ENCODE measurements at regions not wholly inside any gene's neighbourhood (a gene's known extent, or its start where the extent isn't known, plus 50 kb on each side); places are given as distances from the start of the nearest gene placed in this dataset.
A peak's percentile ranks its signal among the peaks of the same experiment; 100 is the strongest.

DNA sequence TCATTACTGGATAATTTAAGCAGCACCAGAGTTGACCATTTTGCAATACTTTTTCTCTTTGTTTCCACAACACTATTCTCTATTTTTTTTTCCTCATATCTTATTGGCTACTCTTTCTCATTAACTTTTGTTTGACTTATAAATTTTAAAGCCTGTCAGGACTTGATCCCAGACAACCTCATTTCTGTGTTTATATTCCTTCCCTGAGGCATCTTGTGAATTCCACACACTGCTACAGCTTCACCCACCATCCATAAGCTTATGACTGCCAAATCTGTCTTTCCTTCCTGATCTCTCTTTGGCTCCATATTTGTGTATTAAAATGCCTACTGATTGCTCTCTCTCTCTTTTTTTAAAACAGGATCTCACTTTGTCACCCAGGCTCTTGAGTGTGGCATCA, 124.6 kb upstream of the MBL2 start:
- intact Hi-C loops (cut with DNase I), result no loop called here
- ATAC-seq (no peak), DNase-seq (ENCODE audit: low spot score) (no peak)

- intact Hi-C loops (cut with DNase I), result no loop called here
- ATAC-seq, result no peak
- no peak for DNase-seq (ENCODE audit: low spot score)
Measured at GRCh38 chr10:52895059-52895458, 122.5 kb upstream of the MBL2 start.

DNA sequence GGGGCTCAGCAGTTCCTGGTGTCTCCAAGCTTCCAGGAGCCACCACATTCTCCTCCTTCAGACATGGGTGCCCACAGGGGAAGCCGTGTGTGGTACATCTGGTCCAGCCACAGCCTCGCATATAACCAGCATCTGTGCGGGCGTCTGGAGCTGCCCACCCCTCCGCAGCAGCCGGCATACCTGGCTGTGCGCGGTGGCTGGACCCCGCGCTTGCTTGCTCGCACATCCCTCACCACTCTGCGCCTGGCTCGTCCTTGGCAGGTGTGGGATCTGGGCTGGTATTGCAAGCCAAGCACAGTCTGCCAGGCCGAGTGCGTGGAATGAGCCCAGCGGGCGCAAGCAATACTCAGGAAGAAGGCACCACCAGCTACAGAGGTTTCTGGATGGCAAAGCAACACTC, 117.7 kb upstream of the MBL2 start:
- ATAC-seq, result no peak
- DNase-seq (ENCODE audit: low spot score), result no peak
- intact Hi-C loops (cut with DNase I), result loop anchor here (5.0 kb wide), 1 partner anchor 57 kb away; no protein-coding TSS in a partner anchor

GRCh38 chr10:52889611-52890010, 117.0 kb upstream of the MBL2 start:
- intact Hi-C loops (cut with DNase I), result loop anchor here (5.0 kb wide), 2 partner anchors 58 to 1052 kb away; no protein-coding TSS in a partner anchor
- DNase-seq (ENCODE audit: low spot score) (no peak), ATAC-seq (no peak)

DNA sequence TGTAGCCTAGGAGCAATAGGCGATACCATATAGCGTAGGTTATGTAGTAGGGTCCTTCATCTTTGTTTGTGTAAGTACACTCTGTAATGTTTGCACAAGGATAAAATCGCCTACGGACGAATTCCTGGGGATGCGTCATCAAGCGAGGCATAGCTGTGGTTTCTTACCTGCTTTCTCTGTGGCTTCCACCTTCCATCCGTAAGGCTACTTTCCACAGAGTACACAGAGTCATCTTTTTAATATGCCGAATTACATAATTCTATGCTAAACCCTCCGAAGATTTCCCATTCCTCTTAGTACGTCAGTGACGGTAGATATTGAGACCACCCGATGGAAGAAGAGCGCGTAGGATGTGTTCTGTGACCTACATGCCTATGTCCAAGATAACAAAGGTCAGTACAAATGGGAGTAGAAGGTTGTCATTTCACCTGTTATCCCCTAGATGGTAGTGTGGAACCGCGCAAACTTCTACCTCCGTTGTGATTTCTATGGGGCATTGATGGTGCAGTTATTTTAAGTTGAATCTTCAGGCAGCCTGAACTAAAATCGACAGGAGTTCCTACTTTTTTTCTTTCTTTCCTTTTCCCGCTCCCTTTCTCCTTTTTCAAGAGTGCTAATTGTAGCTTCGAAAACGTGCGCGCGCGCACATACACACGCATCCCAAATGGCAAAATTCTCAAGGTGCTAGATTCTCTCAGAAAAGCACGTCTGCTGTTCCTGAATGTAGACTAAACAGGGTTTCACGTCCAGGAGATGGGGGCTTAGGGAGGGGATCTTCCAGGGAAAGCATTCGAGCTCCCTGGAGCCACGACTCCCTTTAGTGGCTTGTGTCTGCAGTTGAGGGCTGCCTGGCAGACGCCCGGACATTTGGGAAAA, 111.7 kb upstream of the MBL2 start:
- no peak for DNase-seq (ENCODE audit: low spot score)
- peak; percentile 68 for ATAC-seq
- intact Hi-C loops (cut with DNase I), result no loop called here

DNA sequence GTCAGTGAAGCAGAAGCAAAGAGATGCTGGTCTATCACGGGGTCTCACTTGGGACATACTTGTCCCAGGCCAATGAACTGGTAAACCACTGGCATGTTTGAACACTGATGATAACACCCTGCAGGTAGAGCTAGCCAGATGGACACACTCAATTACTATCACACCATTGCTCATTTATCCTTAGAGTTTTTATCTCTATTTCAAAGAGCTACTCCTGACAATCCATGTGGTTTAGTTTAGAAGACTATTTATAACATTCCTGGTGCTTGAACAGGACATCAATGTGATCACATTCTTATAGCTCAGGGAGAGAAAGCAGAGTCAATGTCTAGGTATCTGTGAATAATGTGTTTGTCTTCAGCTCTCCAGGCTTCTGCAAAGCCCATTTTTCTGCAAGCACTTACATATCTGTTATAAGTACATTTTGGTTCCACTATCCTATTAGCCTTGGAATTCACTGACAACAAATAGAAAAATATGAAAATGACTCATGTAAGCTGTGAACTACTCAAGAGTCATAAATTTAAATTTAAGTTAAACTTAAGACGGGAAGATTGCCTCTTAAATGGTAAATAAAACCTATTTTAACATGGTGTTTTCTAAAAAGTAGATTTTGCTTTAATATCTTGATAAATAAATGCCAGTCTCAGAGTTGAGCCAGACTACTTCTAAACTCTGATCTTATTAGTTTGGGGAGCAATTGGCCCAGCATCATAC, 106.7 kb upstream of the MBL2 start:
- ATAC-seq, result no peak
- intact Hi-C loops (cut with DNase I), result no loop called here

DNA sequence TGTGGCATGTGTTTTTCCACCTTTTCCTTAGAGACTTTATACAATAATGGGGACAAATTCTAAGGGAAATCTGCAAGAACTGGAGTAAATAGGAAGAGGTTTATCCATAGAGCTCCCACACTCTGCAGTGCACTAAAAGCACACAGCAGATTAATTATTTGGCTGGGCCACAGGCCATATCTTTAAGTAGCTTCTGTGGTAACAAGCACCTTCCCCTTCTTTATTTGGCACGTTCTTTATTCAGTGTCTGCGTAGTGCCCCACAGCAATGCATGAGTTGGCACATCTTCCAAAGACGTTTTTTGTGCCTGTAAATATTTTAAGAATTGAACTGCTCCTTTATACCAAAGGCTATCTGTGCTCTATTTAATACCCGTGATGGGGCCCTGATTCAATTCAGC, 104.9 kb upstream of the MBL2 start:
- no peak for DNase-seq (ENCODE audit: low spot score)
- ATAC-seq, result no peak
- intact Hi-C loops (cut with DNase I), result no loop called here

More for the DNA sequence above, 106.7 kb upstream of the MBL2 start:
- no peak for DNase-seq (ENCODE audit: low spot score)

- ATAC-seq (no peak), DNase-seq (ENCODE audit: low spot score) (no peak)
- intact Hi-C loops (cut with DNase I), result no loop called here
Measured at GRCh38 chr10:52875336-52875735, 102.8 kb upstream of the MBL2 start.

- intact Hi-C loops (cut with DNase I), result no loop called here
- ATAC-seq, result no peak
- no peak for DNase-seq (ENCODE audit: low spot score)
Measured at GRCh38 chr10:52874581-52874980, 102.0 kb upstream of the MBL2 start.

GRCh38 chr10:52871191-52871843, 98.7 kb upstream of the MBL2 start:
- DNase-seq (ENCODE audit: low spot score) (no peak), ATAC-seq (no peak)
- intact Hi-C loops (cut with DNase I), result no loop called here

DNA sequence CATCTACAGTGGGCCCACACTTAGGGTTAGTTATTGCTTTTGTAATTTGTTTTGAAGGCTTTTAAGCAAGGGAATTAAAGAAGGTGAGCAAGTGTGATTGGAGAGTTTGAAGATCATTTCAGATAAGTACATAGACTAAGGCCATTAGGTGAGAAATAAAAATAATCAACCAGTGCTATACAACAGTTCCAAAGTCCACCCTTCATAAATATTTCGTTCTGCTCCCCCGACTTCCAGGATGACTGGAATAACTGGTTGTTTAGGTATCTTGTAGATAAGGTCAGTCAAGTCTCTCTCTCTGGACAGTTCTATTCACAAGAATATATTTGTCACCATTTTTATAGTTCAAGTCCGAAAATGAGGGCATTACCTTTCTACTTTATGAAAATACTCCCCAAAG, 98.0 kb upstream of the MBL2 start:
- intact Hi-C loops (cut with DNase I), result no loop called here
- ATAC-seq, result no peak
- DNase-seq (ENCODE audit: low spot score), result no peak

DNA sequence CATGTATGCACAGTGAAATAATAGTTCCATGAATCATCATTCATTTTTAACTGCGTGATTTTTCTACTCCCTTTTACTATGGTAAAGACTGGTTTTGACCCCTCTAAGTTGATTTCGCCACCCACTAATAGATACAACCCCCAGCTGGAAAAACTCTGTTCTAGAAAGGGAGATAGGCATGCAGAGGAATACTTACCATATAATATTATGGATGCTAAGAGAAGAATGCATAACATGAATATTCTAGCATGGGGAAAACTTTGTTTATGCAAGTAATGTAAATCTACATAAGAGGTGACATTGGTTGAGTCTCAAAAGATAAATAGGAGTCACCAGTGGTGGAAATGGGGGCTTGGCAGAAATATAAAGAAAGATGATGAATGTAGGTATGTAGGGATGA, 97.3 kb upstream of the MBL2 start:
- intact Hi-C loops (cut with DNase I), result no loop called here
- no peak for DNase-seq (ENCODE audit: low spot score)
- no peak for ATAC-seq

- ATAC-seq, result no peak
- intact Hi-C loops (cut with DNase I), result no loop called here
- DNase-seq (ENCODE audit: low spot score), result no peak
Measured at GRCh38 chr10:52865213-52865612, 92.6 kb upstream of the MBL2 start.

DNA sequence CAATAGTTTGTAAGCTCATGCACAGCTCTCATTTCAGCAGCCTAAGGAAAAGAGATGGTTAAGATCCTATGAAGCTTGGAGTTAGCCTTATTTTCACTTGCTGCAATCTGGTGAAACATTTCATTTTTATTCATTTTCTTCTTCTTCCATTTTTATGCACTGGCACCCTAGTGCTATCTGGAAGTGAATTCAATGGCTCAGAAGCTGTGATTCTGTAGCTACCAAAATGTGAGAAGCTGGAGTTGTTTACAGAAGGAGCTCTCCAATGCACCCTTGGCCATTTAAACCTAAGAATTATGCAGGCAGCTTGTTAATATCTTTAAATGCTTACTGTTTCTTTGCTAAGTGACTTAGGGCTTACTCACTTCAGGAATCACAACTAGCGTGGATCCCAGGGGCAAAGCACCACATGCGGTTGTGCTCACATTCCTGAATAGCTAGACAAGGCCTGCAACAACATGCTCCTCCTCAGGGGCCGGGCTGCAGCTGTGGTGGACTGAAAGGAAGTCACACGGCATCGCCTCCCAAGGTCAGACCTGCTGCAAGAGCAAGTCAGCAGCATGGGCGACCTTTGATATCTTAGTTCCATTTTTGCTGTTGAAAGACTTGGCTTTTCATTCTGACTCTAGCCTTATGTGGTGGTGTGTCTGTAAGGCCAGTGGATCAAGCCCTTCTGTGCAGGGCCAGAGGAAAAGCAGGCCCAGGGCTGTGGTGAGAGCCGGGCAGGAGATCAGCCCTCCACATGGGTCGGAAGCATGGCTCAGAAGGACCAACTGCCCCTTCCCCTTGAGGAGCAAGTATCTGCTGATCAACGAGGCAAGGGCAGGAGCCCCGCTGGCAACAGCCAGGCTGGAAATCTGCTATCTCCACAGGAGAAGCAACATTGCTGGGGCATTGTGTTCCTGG, 91.9 kb upstream of the MBL2 start:
- intact Hi-C loops (cut with DNase I), result no loop called here
- DNase-seq (ENCODE audit: low spot score), result peak; percentile 72
- peak; percentile 98 for ATAC-seq

GRCh38 chr10:52858722-52859121, 86.1 kb upstream of the MBL2 start:
- ATAC-seq (no peak), DNase-seq (ENCODE audit: low spot score) (no peak)
- intact Hi-C loops (cut with DNase I), result no loop called here

DNA sequence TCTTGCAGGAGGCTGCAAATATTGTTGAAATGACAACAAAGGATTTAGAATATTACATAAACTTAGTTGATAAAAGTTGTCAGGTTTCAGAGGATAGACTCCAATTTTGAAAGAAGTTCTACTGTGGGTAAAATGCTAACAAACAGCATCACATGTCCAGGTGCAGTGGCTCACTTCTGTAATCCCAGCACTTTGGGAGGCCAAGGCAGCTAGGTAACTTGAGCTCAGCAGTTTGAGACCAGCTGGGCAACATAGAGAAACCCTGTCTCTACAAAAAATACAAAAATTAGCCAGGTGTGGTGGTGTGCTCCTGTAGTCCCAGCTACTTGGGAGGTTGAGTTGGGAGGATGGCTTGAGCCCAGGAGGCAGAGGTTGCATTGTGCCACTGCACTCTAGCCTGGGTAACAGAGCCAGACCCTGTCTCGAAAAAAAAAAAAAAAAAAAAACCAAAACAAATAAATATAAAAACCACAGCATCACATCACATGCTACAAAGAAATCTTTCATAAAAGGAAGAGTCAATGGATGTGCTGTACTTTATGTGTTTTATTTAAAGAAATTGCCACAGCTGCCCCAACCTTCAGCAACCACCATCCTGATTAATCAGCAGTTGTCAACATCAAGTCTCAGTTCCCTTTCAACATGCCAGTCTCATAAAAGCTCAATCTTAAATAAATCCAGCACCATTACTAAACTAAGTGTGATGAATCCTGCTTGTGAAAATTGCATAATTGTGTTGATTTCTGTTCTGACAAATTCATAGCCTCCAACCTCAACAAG, 83.2 kb upstream of the MBL2 start:
- ATAC-seq, result no peak

DNA sequence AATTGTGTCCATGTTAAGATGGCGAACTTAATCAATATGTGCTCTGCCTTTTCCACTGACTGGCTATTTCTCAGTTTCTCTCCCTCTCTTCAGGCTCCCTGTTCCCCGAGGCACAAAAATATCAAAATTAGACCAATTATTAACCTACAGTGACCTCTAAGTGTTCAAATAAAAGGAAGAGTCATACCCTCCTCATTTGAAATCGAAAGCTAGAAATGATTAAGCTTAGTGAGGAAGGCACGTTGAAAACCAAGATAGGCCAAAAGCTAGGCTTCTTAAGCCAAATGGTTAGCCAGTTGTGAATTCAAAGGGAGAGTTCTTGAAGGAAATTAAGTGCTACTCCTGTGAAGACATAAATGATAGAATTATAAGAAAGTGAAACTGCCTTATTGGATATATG, 81.1 kb upstream of the MBL2 start:
- no peak for ATAC-seq
- DNase-seq (ENCODE audit: low spot score), result no peak
- intact Hi-C loops (cut with DNase I), result no loop called here

More for the DNA sequence above, 83.2 kb upstream of the MBL2 start:
- intact Hi-C loops (cut with DNase I), result no loop called here
- DNase-seq (ENCODE audit: low spot score), result no peak

DNA sequence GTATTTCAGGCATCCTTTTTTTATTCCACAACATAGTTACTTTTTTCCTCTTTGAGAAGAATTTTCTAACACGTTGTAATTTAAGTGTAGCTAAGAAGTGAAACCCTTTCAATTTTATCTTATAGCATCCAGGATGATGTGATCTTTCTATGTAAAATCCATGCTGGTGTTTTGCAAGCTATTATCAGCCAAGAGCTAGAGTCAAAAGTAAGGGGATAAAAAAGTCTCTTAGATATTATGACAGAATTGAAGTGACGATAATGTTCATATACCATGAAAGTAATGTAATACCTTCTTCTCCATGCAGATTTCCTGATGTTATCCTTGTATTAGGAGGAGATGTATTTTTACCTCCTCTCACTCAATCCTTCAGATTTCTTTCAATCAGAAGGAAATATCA, 64.2 kb upstream of the MBL2 start:
- intact Hi-C loops (cut with DNase I), result no loop called here

More for the DNA sequence above, 64.2 kb upstream of the MBL2 start:
- ATAC-seq, result no peak
- DNase-seq (ENCODE audit: low spot score), result no peak

Data from sciatic nerve (tissue), 2 donors.